Testis (tissue), 2 donors: ENCODE measurements at regions not wholly inside any gene's neighbourhood (a gene's known extent, or its start where the extent isn't known, plus 50 kb on each side); places are given as distances from the start of the nearest gene placed in this dataset.

Experiments
- POLR2A ChIP-seq: fragments of 450-650 bp; IDR thresholded peaks from one replicate; pipeline ENCODE4 v1.6.1; 2017; ENCODE audit warnings: antibody characterized with exemption, mild to moderate bottlenecking, moderate library complexity
- TF ChIP-seq, protein P1 (sequence below), 3 experiments: fragments of 450-650 bp in 2 of 3; fragments of 200-600 bp in 1 of 3; sonication (generic) in 1 of 3; IDR thresholded peaks; one replicate each; pipeline ENCODE4 v1.5.1; 2016 to 2019; ENCODE audit warnings: antibody characterized with exemption in 3 of 3, mild to moderate bottlenecking in 2 of 3, moderate library complexity in 1 of 3

DNA sequence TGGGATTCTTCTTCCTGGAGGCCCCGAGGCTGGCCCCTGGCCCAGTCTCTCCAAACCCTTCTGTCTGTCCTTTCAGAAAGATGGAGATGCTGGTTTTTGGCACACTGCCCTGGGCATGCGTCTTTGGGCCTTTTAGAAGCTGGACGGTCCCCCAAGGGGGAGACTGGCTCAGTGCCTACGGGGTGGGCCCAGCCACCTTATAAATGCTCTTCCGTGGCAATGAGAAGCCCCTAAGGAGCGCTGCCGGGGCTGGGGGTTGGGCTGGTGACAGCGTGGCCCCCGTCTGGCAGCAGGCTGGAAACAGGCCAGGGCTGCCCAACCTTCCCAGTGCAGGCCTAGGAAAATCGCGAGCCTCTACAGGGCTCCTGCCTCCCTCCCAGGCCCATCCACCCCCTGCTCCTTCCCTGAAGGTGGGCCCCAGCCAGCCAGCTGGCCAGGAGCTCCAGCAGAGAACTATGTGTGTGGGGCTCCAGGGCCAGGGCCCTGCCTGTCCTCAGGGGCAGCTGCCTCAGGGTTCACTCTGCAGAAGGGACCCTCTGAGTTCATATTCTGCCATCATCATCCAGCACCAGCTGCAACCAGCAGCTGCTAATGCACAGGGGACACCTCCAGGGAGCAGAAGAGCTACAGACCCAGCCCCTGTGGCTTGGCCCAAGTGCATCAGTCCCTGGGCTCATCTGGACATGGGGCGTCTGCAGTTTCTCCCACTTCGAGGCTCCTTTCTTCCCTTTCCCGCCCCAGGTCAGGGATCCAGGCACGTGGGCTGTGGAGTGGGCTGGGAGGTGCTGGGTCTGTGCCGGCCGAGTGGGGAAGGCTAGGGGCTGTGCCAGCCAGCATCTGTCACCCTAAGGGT lies 107.6 kb upstream of the OTOS start:
- TF ChIP-seq POLR2A, result no peak
- TF ChIP-seq, protein P1, sequence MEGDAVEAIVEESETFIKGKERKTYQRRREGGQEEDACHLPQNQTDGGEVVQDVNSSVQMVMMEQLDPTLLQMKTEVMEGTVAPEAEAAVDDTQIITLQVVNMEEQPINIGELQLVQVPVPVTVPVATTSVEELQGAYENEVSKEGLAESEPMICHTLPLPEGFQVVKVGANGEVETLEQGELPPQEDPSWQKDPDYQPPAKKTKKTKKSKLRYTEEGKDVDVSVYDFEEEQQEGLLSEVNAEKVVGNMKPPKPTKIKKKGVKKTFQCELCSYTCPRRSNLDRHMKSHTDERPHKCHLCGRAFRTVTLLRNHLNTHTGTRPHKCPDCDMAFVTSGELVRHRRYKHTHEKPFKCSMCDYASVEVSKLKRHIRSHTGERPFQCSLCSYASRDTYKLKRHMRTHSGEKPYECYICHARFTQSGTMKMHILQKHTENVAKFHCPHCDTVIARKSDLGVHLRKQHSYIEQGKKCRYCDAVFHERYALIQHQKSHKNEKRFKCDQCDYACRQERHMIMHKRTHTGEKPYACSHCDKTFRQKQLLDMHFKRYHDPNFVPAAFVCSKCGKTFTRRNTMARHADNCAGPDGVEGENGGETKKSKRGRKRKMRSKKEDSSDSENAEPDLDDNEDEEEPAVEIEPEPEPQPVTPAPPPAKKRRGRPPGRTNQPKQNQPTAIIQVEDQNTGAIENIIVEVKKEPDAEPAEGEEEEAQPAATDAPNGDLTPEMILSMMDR (IDR thresholded peaks at IDR 0.05), result no peak
